HepG2 (cell line): ENCODE measurements at regions not wholly inside any gene's neighbourhood (a gene's known extent, or its start where the extent isn't known, plus 50 kb on each side); places are given as distances from the start of the nearest gene placed in this dataset.
A peak's percentile ranks its signal among the peaks of the same experiment; 100 is the strongest.

ENCODE experiments used
- ARID5B ChIP-seq: IDR thresholded peaks from 2 replicates; pipeline ENCODE4 v1.4.0; 2020; ENCODE audit warnings: mild to moderate bottlenecking, missing genetic modification reagents
- FOSL2 ChIP-seq: sonication (generic); formaldehyde crosslinking; IDR thresholded peaks from 2 replicates; pipeline ENCODE4 v1.4.0; 2020; ENCODE audit warnings: missing genetic modification reagents
- HDAC1 ChIP-seq: sonication (generic); formaldehyde crosslinking; IDR thresholded peaks from 2 replicates; pipeline ENCODE4 v1.5.1; 2020; ENCODE audit warnings: mild to moderate bottlenecking, missing genetic modification reagents
- NAIF1 ChIP-seq: sonication (generic); formaldehyde crosslinking; IDR thresholded peaks from 2 replicates; pipeline ENCODE4 v1.5.0; 2020; ENCODE audit warnings: mild to moderate bottlenecking, missing genetic modification reagents, borderline replicate concordance
- NCOA1 ChIP-seq: sonication (generic); formaldehyde crosslinking; IDR thresholded peaks from 2 replicates; pipeline ENCODE4 v1.9.0; 2021; ENCODE audit warnings: missing genetic modification reagents
- RFXAP ChIP-seq: sonication (generic); formaldehyde crosslinking; IDR thresholded peaks from 2 replicates; pipeline ENCODE4 v1.4.0; 2020; ENCODE audit warnings: missing genetic modification reagents, borderline replicate concordance
- TSC22D2 ChIP-seq: sonication (generic); formaldehyde crosslinking; IDR thresholded peaks from 2 replicates; pipeline ENCODE4 v1.5.1; 2020; ENCODE audit warnings: missing genetic modification reagents, mild to moderate bottlenecking, borderline replicate concordance
- ZBTB2 ChIP-seq: sonication (generic); formaldehyde crosslinking; IDR thresholded peaks from 2 replicates; pipeline ENCODE4 v1.8.0; 2022; ENCODE audit warnings: low read depth, missing genetic modification reagents
- ZNF354B ChIP-seq: sonication (generic); formaldehyde crosslinking; IDR thresholded peaks from 2 replicates; pipeline ENCODE4 v1.8.0; 2022; ENCODE audit warnings: mild to moderate bottlenecking, missing genetic modification reagents
- ZSCAN31 ChIP-seq: sonication (generic); formaldehyde crosslinking; IDR thresholded peaks from 2 replicates; pipeline ENCODE4 v1.5.0; 2020; ENCODE audit warnings: low read depth, mild to moderate bottlenecking, missing genetic modification reagents
- ZXDC ChIP-seq: sonication (generic); formaldehyde crosslinking; IDR thresholded peaks from 2 replicates; pipeline ENCODE4 v1.5.0; 2020; ENCODE audit warnings: mild to moderate bottlenecking, missing genetic modification reagents
- TF ChIP-seq, protein P1 (sequence below): sonication (generic); formaldehyde crosslinking; IDR thresholded peaks from 2 replicates; pipeline ENCODE4 v1.5.0; 2020; ENCODE audit warnings: missing genetic modification reagents
- TF ChIP-seq, protein P2 (sequence below): sonication (generic); formaldehyde crosslinking; conservative IDR thresholded peaks from 2 replicates; pipeline ENCODE4 v1.8.0; 2022; ENCODE audit warnings: mild to moderate bottlenecking, moderate library complexity, missing genetic modification reagents
- TF ChIP-seq, protein P3 (sequence below): sonication (generic); formaldehyde crosslinking; IDR thresholded peaks from 2 replicates; pipeline ENCODE4 v1.8.0; 2022; ENCODE audit warnings: missing genetic modification reagents, mild to moderate bottlenecking, moderate library complexity, borderline replicate concordance

DNA sequence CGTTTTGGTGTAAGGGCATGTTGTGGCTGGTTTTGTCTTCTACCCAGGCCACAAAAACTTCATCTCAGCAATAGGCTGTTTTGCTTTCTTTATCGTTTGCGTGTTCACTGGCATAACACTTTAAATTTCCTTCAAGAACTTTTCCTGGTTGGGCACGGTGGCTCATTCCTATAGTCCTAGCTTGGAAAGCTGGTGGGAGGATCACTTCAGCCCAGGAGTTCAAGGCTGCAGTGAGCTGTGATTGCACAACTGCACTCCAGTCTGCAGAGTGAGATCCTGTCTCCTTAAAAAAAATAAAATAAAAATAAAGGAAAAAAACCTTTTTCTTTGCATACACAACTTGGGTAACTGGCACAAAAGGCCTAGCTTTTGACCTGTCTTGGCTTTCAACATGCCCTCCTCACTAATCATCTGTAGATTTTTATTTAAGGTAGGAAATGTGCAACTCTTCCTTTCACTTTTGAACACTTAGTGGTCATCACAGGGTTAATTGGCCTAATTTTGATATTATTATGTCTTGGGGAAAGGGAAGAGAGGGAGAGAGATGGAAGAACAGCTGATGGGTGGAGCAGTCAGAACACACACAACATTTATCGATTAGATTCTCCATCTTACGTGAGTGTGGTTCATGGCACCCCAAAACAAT is 78.9 kb upstream of the PSMA6 start (continued):
- TF ChIP-seq, protein P1, sequence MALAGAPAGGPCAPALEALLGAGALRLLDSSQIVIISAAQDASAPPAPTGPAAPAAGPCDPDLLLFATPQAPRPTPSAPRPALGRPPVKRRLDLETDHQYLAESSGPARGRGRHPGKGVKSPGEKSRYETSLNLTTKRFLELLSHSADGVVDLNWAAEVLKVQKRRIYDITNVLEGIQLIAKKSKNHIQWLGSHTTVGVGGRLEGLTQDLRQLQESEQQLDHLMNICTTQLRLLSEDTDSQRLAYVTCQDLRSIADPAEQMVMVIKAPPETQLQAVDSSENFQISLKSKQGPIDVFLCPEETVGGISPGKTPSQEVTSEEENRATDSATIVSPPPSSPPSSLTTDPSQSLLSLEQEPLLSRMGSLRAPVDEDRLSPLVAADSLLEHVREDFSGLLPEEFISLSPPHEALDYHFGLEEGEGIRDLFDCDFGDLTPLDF: no peak
- TF ChIP-seq ZBTB2 (CRISPR knock-in tag) (no peak), FOSL2 (CRISPR knock-in tag) (peak; percentile 77), ZSCAN31 (CRISPR knock-in tag) (no peak), ZXDC (no peak), ARID5B (CRISPR knock-in tag) (peak; percentile 84), ZNF354B (CRISPR knock-in tag) (peak; percentile 22; the same call in 1 of the 2 replicates), HDAC1 (CRISPR knock-in tag) (peak; percentile 57; the same call in 1 of the 2 replicates), RFXAP (no peak), NAIF1 (CRISPR knock-in tag) (0 out of 2 replicates have a peak, but pooled peaks have one; percentile 36), NCOA1 (peak; percentile 78; the same call in 1 of the 2 replicates), TSC22D2 (CRISPR knock-in tag) (no peak)
- TF ChIP-seq, protein P2, sequence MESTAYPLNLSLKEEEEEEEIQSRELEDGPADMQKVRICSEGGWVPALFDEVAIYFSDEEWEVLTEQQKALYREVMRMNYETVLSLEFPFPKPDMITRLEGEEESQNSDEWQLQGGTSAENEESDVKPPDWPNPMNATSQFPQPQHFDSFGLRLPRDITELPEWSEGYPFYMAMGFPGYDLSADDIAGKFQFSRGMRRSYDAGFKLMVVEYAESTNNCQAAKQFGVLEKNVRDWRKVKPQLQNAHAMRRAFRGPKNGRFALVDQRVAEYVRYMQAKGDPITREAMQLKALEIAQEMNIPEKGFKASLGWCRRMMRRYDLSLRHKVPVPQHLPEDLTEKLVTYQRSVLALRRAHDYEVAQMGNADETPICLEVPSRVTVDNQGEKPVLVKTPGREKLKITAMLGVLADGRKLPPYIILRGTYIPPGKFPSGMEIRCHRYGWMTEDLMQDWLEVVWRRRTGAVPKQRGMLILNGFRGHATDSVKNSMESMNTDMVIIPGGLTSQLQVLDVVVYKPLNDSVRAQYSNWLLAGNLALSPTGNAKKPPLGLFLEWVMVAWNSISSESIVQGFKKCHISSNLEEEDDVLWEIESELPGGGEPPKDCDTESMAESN: 0 out of 2 replicates have a peak, but pooled peaks have one; percentile 44
- TF ChIP-seq, protein P3, sequence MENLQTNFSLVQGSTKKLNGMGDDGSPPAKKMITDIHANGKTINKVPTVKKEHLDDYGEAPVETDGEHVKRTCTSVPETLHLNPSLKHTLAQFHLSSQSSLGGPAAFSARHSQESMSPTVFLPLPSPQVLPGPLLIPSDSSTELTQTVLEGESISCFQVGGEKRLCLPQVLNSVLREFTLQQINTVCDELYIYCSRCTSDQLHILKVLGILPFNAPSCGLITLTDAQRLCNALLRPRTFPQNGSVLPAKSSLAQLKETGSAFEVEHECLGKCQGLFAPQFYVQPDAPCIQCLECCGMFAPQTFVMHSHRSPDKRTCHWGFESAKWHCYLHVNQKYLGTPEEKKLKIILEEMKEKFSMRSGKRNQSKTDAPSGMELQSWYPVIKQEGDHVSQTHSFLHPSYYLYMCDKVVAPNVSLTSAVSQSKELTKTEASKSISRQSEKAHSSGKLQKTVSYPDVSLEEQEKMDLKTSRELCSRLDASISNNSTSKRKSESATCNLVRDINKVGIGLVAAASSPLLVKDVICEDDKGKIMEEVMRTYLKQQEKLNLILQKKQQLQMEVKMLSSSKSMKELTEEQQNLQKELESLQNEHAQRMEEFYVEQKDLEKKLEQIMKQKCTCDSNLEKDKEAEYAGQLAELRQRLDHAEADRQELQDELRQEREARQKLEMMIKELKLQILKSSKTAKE (CRISPR knock-in tag): 0 out of 2 replicates have a peak, but pooled peaks have one; percentile 7
